Gastrocnemius medialis (tissue), 4 donors: ENCODE measurements at regions not wholly inside any gene's neighbourhood (a gene's known extent, or its start where the extent isn't known, plus 50 kb on each side); places are given as distances from the start of the nearest gene placed in this dataset.

Experiments
- ATAC-seq, 2 donors: fragments of 150-250 bp; one replicate each; pipeline ENCODE4 v1.9.1; 2016
- DNase-seq, 2 donors: peaks; one replicate each; pipeline ENCODE4 v3.0.0-alpha.2; 2019
- H3K27ac ChIP-seq, 4 donors: fragments of 200-600 bp; sonication (generic); 1 replicate in 1 of 4; 2 replicates in 3 of 4; pipeline ENCODE4 v1.5.1; 2016 to 2018; ENCODE audit warnings: mild to moderate bottlenecking in 2 of 4, moderate library complexity in 1 of 4
- H3K27me3 ChIP-seq, 3 donors: fragments of 200-600 bp; sonication (generic) in 2 of 3; 1 replicate in 1 of 3; 2 replicates in 2 of 3; pipeline versions ENCODE4 v1.5.1 to v1.6.0; 2016 to 2019; ENCODE audit warnings: mild to moderate bottlenecking in 1 of 3, moderate library complexity in 1 of 3
- H3K36me3 ChIP-seq, 2 donors: fragments of 200-600 bp; sonication (generic) in 1 of 2; one replicate each; pipeline ENCODE4 v1.5.1; 2017 to 2018
- H3K4me1 ChIP-seq, 2 donors: fragments of 200-600 bp; sonication (generic) in 1 of 2; one replicate each; pipeline ENCODE4 v1.5.1; 2016 to 2017; ENCODE audit warnings: mild to moderate bottlenecking in 2 of 2
- H3K4me3 ChIP-seq, 4 donors: fragments of 200-600 bp; sonication (generic) in 3 of 4; 1 replicate in 1 of 4; 2 replicates in 3 of 4; pipeline ENCODE4 v1.5.1; 2016 to 2019; ENCODE audit warnings: mild to moderate bottlenecking in 2 of 4
- H3K9me3 ChIP-seq, 3 donors: fragments of 200-600 bp; sonication (generic) in 2 of 3; 1 replicate in 1 of 3; 2 replicates in 2 of 3; pipeline ENCODE4 v1.5.1; 2016 to 2019
- POLR2A ChIP-seq, 2 donors: fragments of 450-650 bp; IDR thresholded peaks; one replicate each; pipeline ENCODE4 v1.6.1; 2017; ENCODE audit warnings: antibody characterized with exemption in 2 of 2, mild to moderate bottlenecking in 2 of 2, moderate library complexity in 2 of 2
- in situ Hi-C, 4 donors: fragments of 200-750 bp; cut with MboI; loops; one replicate each; pipeline versions ENCODE4 v1.15.0 to v1.8.0; 2017; ENCODE audit warnings: low sequenced_read_pairs in 4 of 4
- intact Hi-C: fragments of 100-400 bp; cut with DNase I; formaldehyde crosslinking; loops from one replicate; pipeline ENCODE4 v1.15.1; 2023; ENCODE audit warnings: low total_unique reads
- TF ChIP-seq, protein P1 (sequence below), 5 experiments: fragments of 450-650 bp in 3 of 5; fragments of 200-600 bp in 2 of 5; sonication (generic) in 2 of 5; IDR thresholded peaks in 4 of 5; conservative IDR thresholded peaks in 1 of 5; 1 replicate in 4 of 5; 2 replicates in 1 of 5; pipeline ENCODE4 v1.5.1; 2016 to 2019; ENCODE audit warnings: antibody characterized with exemption in 5 of 5, mild to moderate bottlenecking in 3 of 5, moderate library complexity in 3 of 5

DNA sequence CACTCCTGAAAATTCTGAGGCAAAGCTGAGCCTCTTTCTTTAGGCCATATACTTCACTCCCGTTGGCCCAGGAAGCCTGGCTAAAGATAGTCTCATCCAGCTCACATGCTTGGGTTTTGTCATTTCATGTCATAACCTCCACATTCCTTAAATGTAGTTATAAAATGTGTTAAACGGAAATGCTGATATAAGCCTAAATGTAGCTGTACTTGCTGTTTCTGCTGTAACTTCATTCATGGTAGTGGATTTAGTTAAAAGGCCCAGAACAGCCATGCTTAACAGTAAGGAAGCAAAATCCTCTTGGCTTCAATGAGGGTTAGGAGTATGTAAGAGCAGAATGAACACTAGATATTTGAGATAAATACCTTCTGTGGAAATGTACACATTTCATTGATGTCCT lies 135.8 kb upstream of the TMEM161B start:
- no peaks in the 10 kb centered on the region for H3K9me3 ChIP-seq
- H3K27me3 ChIP-seq: no peaks in the 10 kb centered on the region
- no peak for TF ChIP-seq POLR2A (IDR thresholded peaks at IDR 0.05)
- TF ChIP-seq, protein P1, sequence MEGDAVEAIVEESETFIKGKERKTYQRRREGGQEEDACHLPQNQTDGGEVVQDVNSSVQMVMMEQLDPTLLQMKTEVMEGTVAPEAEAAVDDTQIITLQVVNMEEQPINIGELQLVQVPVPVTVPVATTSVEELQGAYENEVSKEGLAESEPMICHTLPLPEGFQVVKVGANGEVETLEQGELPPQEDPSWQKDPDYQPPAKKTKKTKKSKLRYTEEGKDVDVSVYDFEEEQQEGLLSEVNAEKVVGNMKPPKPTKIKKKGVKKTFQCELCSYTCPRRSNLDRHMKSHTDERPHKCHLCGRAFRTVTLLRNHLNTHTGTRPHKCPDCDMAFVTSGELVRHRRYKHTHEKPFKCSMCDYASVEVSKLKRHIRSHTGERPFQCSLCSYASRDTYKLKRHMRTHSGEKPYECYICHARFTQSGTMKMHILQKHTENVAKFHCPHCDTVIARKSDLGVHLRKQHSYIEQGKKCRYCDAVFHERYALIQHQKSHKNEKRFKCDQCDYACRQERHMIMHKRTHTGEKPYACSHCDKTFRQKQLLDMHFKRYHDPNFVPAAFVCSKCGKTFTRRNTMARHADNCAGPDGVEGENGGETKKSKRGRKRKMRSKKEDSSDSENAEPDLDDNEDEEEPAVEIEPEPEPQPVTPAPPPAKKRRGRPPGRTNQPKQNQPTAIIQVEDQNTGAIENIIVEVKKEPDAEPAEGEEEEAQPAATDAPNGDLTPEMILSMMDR (IDR thresholded peaks at IDR 0.05 in 4 of 5, conservative IDR thresholded peaks at IDR 0.05 in 1 of 5): no peak
- in situ Hi-C loops: no loop called here
- no peak overlapping the region for H3K4me3 ChIP-seq
- no peak for DNase-seq
- H3K4me1 ChIP-seq: peaks cover 8 to 20% of the 10 kb centered on the region in 2 donors
- no peak overlapping the region for H3K27ac ChIP-seq
- intact Hi-C loops: no loop called here
- H3K36me3 ChIP-seq: no peaks in the 10 kb centered on the region
- no peak for ATAC-seq

DNA sequence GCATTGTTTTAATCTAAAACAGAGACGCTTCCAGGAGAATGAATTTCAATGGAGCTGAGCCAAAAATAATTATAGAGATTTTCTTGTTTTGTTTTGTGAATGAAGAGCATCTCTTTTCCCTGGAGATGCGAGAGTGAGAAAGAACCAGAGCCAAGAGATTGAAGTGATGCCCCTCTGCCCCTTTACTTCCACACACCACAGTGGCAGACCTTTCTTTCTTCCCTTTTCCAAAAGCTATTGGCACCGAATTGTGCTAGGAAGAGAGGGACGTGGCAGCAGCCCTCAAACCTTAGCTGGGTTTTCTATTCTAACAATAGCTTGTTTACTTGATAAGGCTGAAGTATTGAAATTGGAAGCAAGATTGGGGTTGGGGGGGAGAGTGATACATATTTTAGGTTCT lies 133.0 kb upstream of the TMEM161B start:
- DNase-seq: no peak
- H3K4me3 ChIP-seq: no peak overlapping the region
- intact Hi-C loops: no loop called here
- H3K9me3 ChIP-seq: no peaks in the 10 kb centered on the region
- peaks cover 8 to 20% of the 10 kb centered on the region in 2 donors for H3K4me1 ChIP-seq
- no peak for ATAC-seq
- TF ChIP-seq POLR2A (IDR thresholded peaks at IDR 0.05): no peak
- TF ChIP-seq, protein P1 (IDR thresholded peaks at IDR 0.05 in 4 of 5, conservative IDR thresholded peaks at IDR 0.05 in 1 of 5): no peak
- H3K27ac ChIP-seq: no peak overlapping the region
- no peaks in the 10 kb centered on the region for H3K36me3 ChIP-seq
- in situ Hi-C loops: no loop called here
- no peaks in the 10 kb centered on the region for H3K27me3 ChIP-seq

DNA sequence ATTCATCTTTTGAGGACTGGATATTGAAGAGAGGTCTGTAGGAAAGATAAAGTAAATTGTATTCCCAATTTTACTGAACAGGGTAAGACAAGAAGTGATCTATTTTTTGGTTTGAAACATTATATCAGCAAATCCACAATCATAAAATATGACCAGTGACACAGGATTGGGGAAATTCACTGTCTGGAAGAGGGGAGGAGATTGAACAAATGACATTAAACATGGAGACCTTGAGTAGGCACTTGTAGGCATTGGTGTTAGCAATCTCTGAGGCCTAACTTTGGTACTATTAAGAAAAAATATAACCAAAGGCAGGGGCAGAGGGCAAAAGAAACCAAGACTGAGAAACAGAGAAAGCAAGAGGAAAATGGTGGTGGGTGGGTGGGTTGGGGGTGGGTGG lies 132.6 kb upstream of the TMEM161B start:
- TF ChIP-seq, protein P1 (IDR thresholded peaks at IDR 0.05 in 4 of 5, conservative IDR thresholded peaks at IDR 0.05 in 1 of 5): no peak
- no peak for TF ChIP-seq POLR2A (IDR thresholded peaks at IDR 0.05)
- Histone ChIP-seq H3K36me3 (no peaks in the 10 kb centered on the region), H3K27me3 (no peaks in the 10 kb centered on the region), H3K4me1 (peaks cover 8 to 18% of the 10 kb centered on the region in 2 donors), H3K4me3 (no peak overlapping the region), H3K27ac (no peak overlapping the region), H3K9me3 (no peaks in the 10 kb centered on the region)
- no peak for ATAC-seq
- intact Hi-C loops (no loop called here), in situ Hi-C loops (no loop called here)
- no peak for DNase-seq

DNA sequence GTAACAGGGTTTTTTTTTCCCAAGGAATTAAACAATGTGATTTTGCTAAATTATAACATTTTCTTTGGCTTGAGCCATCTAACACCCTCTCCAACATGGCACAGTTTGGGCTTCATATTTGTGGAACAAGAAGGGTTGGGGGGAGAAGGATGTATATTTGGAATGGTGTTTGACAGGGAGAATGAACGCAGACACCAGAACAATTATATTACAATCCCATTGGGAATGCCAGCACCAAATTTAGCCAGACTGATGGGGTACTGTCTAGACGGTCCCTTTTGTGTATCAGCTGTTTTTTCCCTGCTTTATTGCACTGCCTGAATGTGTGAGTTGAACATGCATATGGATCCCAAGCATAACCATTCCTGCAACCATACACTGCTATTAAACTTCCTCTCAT lies 130.9 kb upstream of the TMEM161B start:
- H3K27ac ChIP-seq: no peak overlapping the region
- no peak for TF ChIP-seq POLR2A (IDR thresholded peaks at IDR 0.05)
- TF ChIP-seq, protein P1 (IDR thresholded peaks at IDR 0.05 in 4 of 5, conservative IDR thresholded peaks at IDR 0.05 in 1 of 5): no peak
- in situ Hi-C loops (no loop called here), intact Hi-C loops (no loop called here)
- peaks cover 0 to 6% of the 10 kb centered on the region in 2 donors for H3K4me1 ChIP-seq
- no peaks in the 10 kb centered on the region for H3K36me3 ChIP-seq
- ATAC-seq (no peak), DNase-seq (no peak)
- H3K4me3 ChIP-seq: no peak overlapping the region
- H3K9me3 ChIP-seq: no peaks in the 10 kb centered on the region
- no peaks in the 10 kb centered on the region for H3K27me3 ChIP-seq

DNA sequence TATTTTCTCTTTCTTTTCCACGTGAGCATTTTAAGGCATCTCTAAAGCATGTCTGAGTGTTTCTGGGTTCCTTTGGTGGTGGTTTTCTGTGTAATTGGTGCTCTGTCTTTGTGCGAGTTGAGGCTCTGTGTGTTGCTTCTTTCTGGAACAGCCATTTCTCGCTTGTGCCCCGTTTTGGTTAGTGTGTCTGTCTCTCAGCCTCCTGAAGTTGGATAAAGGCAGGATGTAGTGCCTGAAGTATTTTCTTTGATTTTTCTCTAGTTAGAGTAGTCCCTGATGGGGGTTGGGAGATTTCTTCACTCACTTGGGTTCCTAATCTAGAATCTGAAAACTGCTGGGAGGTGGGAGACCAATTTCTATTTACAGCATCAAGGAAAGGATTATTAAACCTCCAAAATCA lies 129.7 kb upstream of the TMEM161B start:
- DNase-seq: no peak
- Histone ChIP-seq H3K4me1 (no peaks in the 10 kb centered on the region), H3K9me3 (no peaks in the 10 kb centered on the region), H3K27ac (no peak overlapping the region), H3K36me3 (no peaks in the 10 kb centered on the region), H3K4me3 (no peak overlapping the region), H3K27me3 (no peaks in the 10 kb centered on the region)
- TF ChIP-seq POLR2A (IDR thresholded peaks at IDR 0.05): no peak
- TF ChIP-seq, protein P1 (IDR thresholded peaks at IDR 0.05 in 4 of 5, conservative IDR thresholded peaks at IDR 0.05 in 1 of 5): no peak
- no peak for ATAC-seq
- in situ Hi-C loops (no loop called here), intact Hi-C loops (no loop called here)
